Tibial artery (tissue), 4 donors: ENCODE measurements at regions not wholly inside any gene's neighbourhood (a gene's known extent, or its start where the extent isn't known, plus 50 kb on each side); places are given as distances from the start of the nearest gene placed in this dataset.

Experiments used
- DNase-seq, 2 donors: peaks; one replicate each; pipeline ENCODE4 v3.0.0-alpha.2; 2019
- H3K27ac ChIP-seq, 2 donors: fragments of 200-600 bp; sonication (generic) in 1 of 2; 1 replicate in 1 of 2; 2 replicates in 1 of 2; pipeline ENCODE4 v1.5.1; 2018 to 2019; ENCODE audit warnings: mild to moderate bottlenecking in 1 of 2
- H3K27me3 ChIP-seq, 2 donors: fragments of 200-600 bp; sonication (generic) in 1 of 2; one replicate each; pipeline versions ENCODE4 v1.5.1 to v1.6.0; 2016 to 2019
- H3K36me3 ChIP-seq, 3 donors: fragments of 200-600 bp; sonication (generic) in 2 of 3; one replicate each; pipeline ENCODE4 v1.5.1; 2016 to 2019; ENCODE audit warnings: mild to moderate bottlenecking in 2 of 3
- H3K4me1 ChIP-seq, 4 donors: fragments of 200-600 bp; sonication (generic) in 2 of 4; 1 replicate in 3 of 4; 2 replicates in 1 of 4; pipeline ENCODE4 v1.5.1; 2016 to 2019
- H3K4me3 ChIP-seq, 2 donors: fragments of 200-600 bp; sonication (generic) in 1 of 2; 1 replicate in 1 of 2; 2 replicates in 1 of 2; pipeline ENCODE4 v1.5.1; 2018 to 2019; ENCODE audit warnings: mild to moderate bottlenecking in 2 of 2
- H3K9me3 ChIP-seq, 3 donors: fragments of 200-600 bp; sonication (generic) in 1 of 3; one replicate each; pipeline ENCODE4 v1.5.1; 2016 to 2019
- CTCF ChIP-seq, 2 experiments: fragments of 200-600 bp in 1 of 2; fragments of 450-650 bp in 1 of 2; IDR thresholded peaks; one replicate each; pipeline ENCODE4 v1.5.1; 2017 to 2019; ENCODE audit warnings: antibody characterized with exemption in 2 of 2, mild to moderate bottlenecking in 1 of 2, moderate library complexity in 1 of 2
- intact Hi-C: fragments of 100-400 bp; cut with DNase I; formaldehyde crosslinking; loops from one replicate; pipeline ENCODE4 v1.15.0; 2023; ENCODE audit warnings: low total_unique reads

- no peak for DNase-seq
- TF ChIP-seq CTCF (IDR thresholded peaks at IDR 0.05): no peak
- Histone ChIP-seq H3K9me3 (no peaks in the 10 kb centered on the region), H3K27ac (no peak overlapping the region), H3K4me3 (no peak overlapping the region), H3K36me3 (no peaks in the 10 kb centered on the region), H3K4me1 (no peaks in the 10 kb centered on the region), H3K27me3 (no peaks in the 10 kb centered on the region)
- intact Hi-C loops: no loop called here
Measured at GRCh38 chr4:170854097-170854496, 764.3 kb upstream of the AADAT start.

- intact Hi-C loops: no loop called here
- no peak overlapping the region for H3K4me3 ChIP-seq
- no peaks in the 10 kb centered on the region for H3K4me1 ChIP-seq
- peak; percentile 44 to 64 for TF ChIP-seq CTCF (IDR thresholded peaks at IDR 0.05)
- no peak overlapping the region for H3K27ac ChIP-seq
- no peaks in the 10 kb centered on the region for H3K36me3 ChIP-seq
- no peaks in the 10 kb centered on the region for H3K27me3 ChIP-seq
- H3K9me3 ChIP-seq: no peaks in the 10 kb centered on the region
- DNase-seq: peak in 1 of 2 donors; percentile 55
Measured at GRCh38 chr4:170853422-170854021, 763.8 kb upstream of the AADAT start.

- Histone ChIP-seq H3K4me3 (no peak overlapping the region), H3K27me3 (no peaks in the 10 kb centered on the region), H3K27ac (no peak overlapping the region), H3K9me3 (no peaks in the 10 kb centered on the region), H3K36me3 (no peaks in the 10 kb centered on the region), H3K4me1 (no peaks in the 10 kb centered on the region)
- DNase-seq: no peak
- intact Hi-C loops: no loop called here
- no peak for TF ChIP-seq CTCF (IDR thresholded peaks at IDR 0.05)
Measured at GRCh38 chr4:170849969-170850368, 760.2 kb upstream of the AADAT start.

- Histone ChIP-seq H3K9me3 (no peaks in the 10 kb centered on the region), H3K27ac (no peak overlapping the region), H3K4me1 (no peaks in the 10 kb centered on the region), H3K4me3 (no peak overlapping the region), H3K27me3 (no peaks in the 10 kb centered on the region), H3K36me3 (no peaks in the 10 kb centered on the region)
- intact Hi-C loops: no loop called here
- DNase-seq: no peak
- TF ChIP-seq CTCF (IDR thresholded peaks at IDR 0.05): no peak
Measured at GRCh38 chr4:170827562-170828274, 738.0 kb upstream of the AADAT start.

GRCh38 chr4:170818786-170819185 lies 729.0 kb upstream of the AADAT start:
- Histone ChIP-seq H3K4me1 (no peaks in the 10 kb centered on the region), H3K27ac (no peak overlapping the region), H3K9me3 (peaks cover 0 to 6% (median 5%) of the 10 kb centered on the region in 3 donors), H3K36me3 (no peaks in the 10 kb centered on the region), H3K27me3 (no peaks in the 10 kb centered on the region), H3K4me3 (no peak overlapping the region)
- DNase-seq: no peak
- intact Hi-C loops: no loop called here
- TF ChIP-seq CTCF (IDR thresholded peaks at IDR 0.05): no peak
